ENCODE measurements at regions not wholly inside any gene's neighbourhood (a gene's known extent, or its start where the extent isn't known, plus 50 kb on each side); places are given as distances from the start of the nearest gene placed in this dataset.

DNA sequence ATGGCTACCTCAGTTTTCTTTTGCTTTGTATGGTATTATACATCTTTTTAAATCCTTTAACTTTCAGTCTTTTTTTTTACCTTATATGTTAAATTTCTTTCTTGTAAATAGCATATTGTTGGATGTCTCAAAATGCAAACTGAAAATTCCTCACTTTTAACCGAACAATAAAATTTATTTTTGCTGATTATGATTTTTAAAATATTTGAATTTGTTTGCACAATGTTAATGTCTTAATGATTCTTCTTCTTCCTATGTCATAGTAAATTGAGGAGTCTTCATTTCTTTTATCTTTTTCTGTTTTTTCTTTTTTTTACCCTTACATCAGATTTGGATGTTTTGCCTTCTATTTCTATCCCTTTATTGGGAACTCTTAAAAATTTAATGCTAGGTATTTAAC, 574.2 kb upstream of the CDH4 start:
- TF ChIP-seq CTCF (IDR thresholded peaks at IDR 0.05): no peak
- no peak for ATAC-seq (ENCODE audit: low FRiP score)
- no peak for DNase-seq (ENCODE audit: low spot score)

DNA sequence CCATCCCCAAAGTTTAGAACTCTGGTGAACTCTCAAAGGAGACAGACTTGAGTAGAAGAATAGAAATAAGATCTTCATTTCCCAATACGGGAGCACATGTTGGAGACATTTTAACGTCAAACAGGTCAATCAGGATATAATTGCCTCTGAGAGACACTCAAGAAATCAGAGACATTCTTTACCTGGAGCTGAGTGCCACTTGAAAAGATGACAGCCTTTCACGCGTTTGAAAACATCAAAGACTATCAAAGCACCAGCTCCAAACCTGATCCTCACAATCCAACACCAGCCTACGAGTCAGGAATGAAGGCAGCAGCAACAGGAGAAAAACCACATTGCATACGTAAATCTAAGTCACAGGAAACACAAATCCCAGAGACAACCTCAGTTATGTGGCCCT, 571.5 kb upstream of the CDH4 start:
- DNase-seq (ENCODE audit: low spot score) (no peak), ATAC-seq (ENCODE audit: low FRiP score) (no peak)
- no peak for TF ChIP-seq CTCF (IDR thresholded peaks at IDR 0.05)

DNA sequence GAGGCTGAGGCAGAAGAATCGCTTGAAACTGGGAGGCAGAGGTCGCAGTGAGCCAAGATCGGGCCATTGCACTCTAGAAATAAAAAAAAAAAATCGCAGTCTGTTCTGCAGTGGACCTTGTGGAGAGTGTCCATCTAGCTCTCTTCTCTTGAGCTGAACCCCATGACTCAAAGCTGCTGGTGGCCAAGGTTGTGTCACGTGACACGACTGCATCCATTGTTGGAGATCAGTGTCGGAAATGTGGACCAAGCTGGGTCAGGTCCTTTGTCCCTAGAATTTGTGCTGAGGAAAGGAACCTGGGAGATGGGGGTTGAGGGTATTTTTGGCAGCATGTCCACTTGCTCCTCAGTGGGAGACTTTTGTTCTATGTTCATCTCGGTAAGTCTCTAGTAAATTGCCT, 564.8 kb upstream of the CDH4 start:
- no peak for TF ChIP-seq CTCF (IDR thresholded peaks at IDR 0.05)
- ATAC-seq (ENCODE audit: low FRiP score) (no peak), DNase-seq (ENCODE audit: low spot score) (no peak)

GRCh38 chr20:60690771-60691170, 561.3 kb upstream of the CDH4 start:
- ATAC-seq (ENCODE audit: low FRiP score) (no peak), DNase-seq (ENCODE audit: low spot score) (no peak)
- TF ChIP-seq CTCF (IDR thresholded peaks at IDR 0.05): no peak

GRCh38 chr20:60691966-60692615, 560.0 kb upstream of the CDH4 start:
- TF ChIP-seq CTCF (IDR thresholded peaks at IDR 0.05): no peak
- DNase-seq (ENCODE audit: low spot score) (no peak), ATAC-seq (ENCODE audit: low FRiP score) (no peak)

DNA sequence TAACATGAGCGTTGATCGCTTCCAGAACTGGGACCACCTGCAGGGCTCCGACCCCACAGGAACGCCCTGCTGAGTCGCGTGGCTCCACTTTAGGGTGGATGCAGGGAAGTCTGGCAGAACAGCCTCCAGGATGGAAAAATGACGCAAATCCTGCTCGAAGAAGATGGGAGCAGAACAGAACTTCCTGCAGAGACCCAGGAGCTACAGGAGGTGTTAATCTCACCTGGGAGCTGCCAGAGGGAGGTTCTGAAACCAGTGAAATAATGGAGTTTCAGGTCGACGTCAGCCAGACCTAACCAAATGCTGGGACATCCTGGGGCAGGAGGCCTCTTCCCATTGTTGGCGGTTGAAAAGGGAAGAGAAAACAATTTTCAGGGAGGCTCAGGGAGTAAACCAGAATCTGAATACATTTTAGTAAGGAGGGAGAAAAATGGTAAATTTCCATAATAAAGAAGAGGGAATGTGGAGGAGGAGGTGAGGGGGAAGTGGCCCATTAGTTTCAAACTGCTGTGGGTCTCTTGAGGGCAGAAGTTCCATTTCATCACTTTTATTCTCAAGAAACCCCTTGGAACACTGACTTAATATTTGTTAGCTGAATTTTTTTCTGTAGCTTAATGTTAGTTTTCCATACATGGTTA, 558.4 kb upstream of the CDH4 start:
- TF ChIP-seq CTCF (IDR thresholded peaks at IDR 0.05): no peak
- DNase-seq (ENCODE audit: low spot score) (no peak), ATAC-seq (ENCODE audit: low FRiP score) (no peak)

DNA sequence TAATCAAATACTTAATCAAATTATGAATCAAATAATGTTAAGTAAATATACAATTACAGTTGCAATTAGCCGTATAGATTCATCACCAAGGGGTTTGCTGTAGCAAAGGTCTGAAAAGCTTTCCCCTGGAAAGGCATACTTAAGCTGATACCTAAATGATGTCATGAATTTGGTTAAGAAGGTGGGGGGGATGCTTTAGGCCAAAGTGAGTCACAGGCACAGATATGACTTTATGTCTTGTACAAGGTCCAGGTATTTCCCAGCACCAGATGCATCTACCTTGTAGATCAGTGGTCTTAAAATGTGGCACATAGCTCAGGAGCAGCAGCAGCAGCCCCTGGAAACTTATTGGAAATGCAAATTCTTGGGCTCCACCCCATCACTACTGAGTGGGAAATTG, 557.3 kb upstream of the CDH4 start:
- no peak for TF ChIP-seq CTCF (IDR thresholded peaks at IDR 0.05)
- DNase-seq (ENCODE audit: low spot score) (no peak), ATAC-seq (ENCODE audit: low FRiP score) (no peak)
